Right lobe of liver (tissue), 6 donors: ENCODE measurements at regions not wholly inside any gene's neighbourhood (a gene's known extent, or its start where the extent isn't known, plus 50 kb on each side); places are given as distances from the start of the nearest gene placed in this dataset.

Experiments
- ATAC-seq, 4 donors: fragments of 200-7000 bp; cut with Tn5 transposase; one replicate each; pipeline ENCODE4 v1.9.1; 2020; ENCODE audit warnings: mild to moderate bottlenecking in 4 of 4, moderate library complexity in 4 of 4
- DNase-seq, 3 donors: peaks; one replicate each; pipeline ENCODE4 v3.0.0-alpha.2; 2020
- H3K27ac ChIP-seq, 3 donors: fragments of 200-600 bp; one replicate each; pipeline ENCODE4 v1.8.0; 2022
- H3K27me3 ChIP-seq, 2 donors: fragments of 200-600 bp; one replicate each; pipeline ENCODE4 v1.8.0; 2022
- H3K36me3 ChIP-seq, 4 donors: fragments of 200-600 bp; sonication (generic) in 1 of 4; one replicate each; pipeline versions ENCODE4 v1.5.1 to v1.8.0; 2017 to 2022; ENCODE audit warnings: control low read depth in 1 of 4
- H3K4me1 ChIP-seq, 4 donors: fragments of 200-600 bp; sonication (generic) in 1 of 4; one replicate each; pipeline versions ENCODE4 v1.5.1 to v1.8.0; 2017 to 2022; ENCODE audit warnings: control low read depth in 1 of 4
- H3K4me3 ChIP-seq, 3 donors: fragments of 200-600 bp; one replicate each; pipeline ENCODE4 v1.8.0; 2022
- H3K9me3 ChIP-seq, 4 donors: fragments of 200-600 bp; sonication (generic) in 1 of 4; one replicate each; pipeline versions ENCODE4 v1.5.1 to v1.8.0; 2017 to 2022; ENCODE audit warnings: control low read depth in 1 of 4
- CTCF ChIP-seq, 4 donors: fragments of 200-600 bp in 3 of 4; fragments of 450-650 bp in 1 of 4; IDR thresholded peaks; one replicate each; pipeline versions ENCODE4 v1.5.1 to v1.8.0; 2016 to 2022; ENCODE audit warnings: antibody characterized with exemption in 4 of 4, mild to moderate bottlenecking in 2 of 4
- POLR2A ChIP-seq: fragments of 450-650 bp; IDR thresholded peaks from one replicate; pipeline ENCODE4 v1.6.1; 2017; ENCODE audit warnings: antibody characterized with exemption, mild to moderate bottlenecking
- WGBS: methylation state at CpG from one replicate; pipeline ENCODE4 v1.1.6; 2018; ENCODE audit warnings: low coverage, low lambda C conversion rate; ENCODE audit not compliant: insufficient coverage; ENCODE audit errors: missing lambda C conversion rate; 5-methylcytosine and 5-hydroxymethylcytosine counted together
- intact Hi-C, 2 donors: fragments of 100-400 bp; cut with DNase I; formaldehyde crosslinking; loops; one replicate each; pipeline versions ENCODE4 v1.11.2 to v1.14.1; 2022
- donor health status: DM: no; HTN: yes; CAD: no.
- donor health status: DM: no; HTN: no; CAD: no.
- donor health status: DM: no; HTN: no; CAD: no.
- donor health status: DM: no; HTN: yes; CAD: no.
- donor health status: DM: no; HTN: yes; CAD: no.

GRCh38 chr6:78808933-78809332 lies 58.4 kb upstream of the IRAK1BP1 start:
- peaks cover 0 to 8% (median 3%) of the 10 kb centered on the region in 4 donors for H3K4me1 ChIP-seq
- no peak for DNase-seq
- H3K36me3 ChIP-seq = no peaks in the 10 kb centered on the region
- no CpG with 5 or more reads among the region's 5 CpGs for WGBS
- no peaks in the 10 kb centered on the region for H3K9me3 ChIP-seq
- no peak overlapping the region for H3K27ac ChIP-seq
- no peaks in the 10 kb centered on the region for H3K27me3 ChIP-seq
- intact Hi-C loops = no loop called here
- TF ChIP-seq CTCF (IDR thresholded peaks at IDR 0.05) = no peak
- TF ChIP-seq POLR2A = no peak
- ATAC-seq = no peak
- no peak overlapping the region for H3K4me3 ChIP-seq

DNA sequence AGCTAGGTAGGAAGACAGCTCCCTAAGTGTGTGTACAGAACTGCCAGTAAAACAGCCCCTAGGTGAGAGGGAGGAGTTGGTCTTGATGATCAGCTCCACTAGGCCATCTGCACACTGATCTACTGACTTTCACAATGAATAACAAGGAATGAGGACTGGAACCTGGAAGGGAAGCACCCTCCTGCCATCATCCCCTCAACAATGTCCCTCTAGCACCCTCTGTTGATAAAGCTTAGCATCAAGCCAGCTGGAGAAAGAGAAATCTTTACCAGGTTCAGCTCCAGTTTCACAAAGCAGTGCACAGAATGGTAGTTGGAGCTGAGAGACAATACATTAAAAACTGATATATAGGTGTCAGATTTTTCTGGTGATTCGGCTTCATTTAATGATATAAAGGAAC lies 57.2 kb upstream of the IRAK1BP1 start:
- DNase-seq = no peak
- peak overlapping the region in 2 of 3 donors; percentile 22 to 40 for H3K27ac ChIP-seq
- no peaks in the 10 kb centered on the region for H3K36me3 ChIP-seq
- H3K27me3 ChIP-seq = no peaks in the 10 kb centered on the region
- H3K4me3 ChIP-seq = no peak overlapping the region
- peak; percentile 80 to 90 (median 86) for ATAC-seq
- intact Hi-C loops = no loop called here
- TF ChIP-seq CTCF (IDR thresholded peaks at IDR 0.05) (peak; percentile 40 to 50 (median 46)), POLR2A (no peak)
- WGBS = 5% methylated on average over 1 of the region's 1 CpG
- H3K9me3 ChIP-seq = no peaks in the 10 kb centered on the region
- H3K4me1 ChIP-seq = peaks cover 0 to 8% (median 3%) of the 10 kb centered on the region in 4 donors

DNA sequence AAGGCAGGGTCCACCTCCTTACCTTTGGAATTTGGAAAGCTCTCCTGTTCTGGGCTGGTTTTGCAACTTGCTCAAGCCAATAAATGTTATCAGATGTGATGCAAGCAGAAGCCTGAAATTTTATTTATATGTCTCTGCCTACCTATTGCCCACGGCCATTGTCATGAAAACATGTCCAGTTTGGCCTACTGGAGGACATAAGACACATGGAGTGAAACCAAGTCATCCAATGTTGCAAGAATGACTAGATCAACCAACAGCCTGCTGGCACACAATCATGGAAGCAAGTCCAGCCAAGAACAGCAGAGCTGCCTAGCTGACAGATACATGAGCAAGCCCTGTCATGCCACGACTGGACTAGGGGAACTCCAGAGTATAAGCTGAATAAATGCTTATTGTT lies 56.7 kb upstream of the IRAK1BP1 start:
- peak overlapping the region in 1 of 3 donors; percentile 40 for H3K27ac ChIP-seq
- TF ChIP-seq CTCF (IDR thresholded peaks at IDR 0.05) (no peak), POLR2A (no peak)
- H3K4me3 ChIP-seq = no peak overlapping the region
- H3K9me3 ChIP-seq = no peaks in the 10 kb centered on the region
- DNase-seq = peak; percentile 65 to 84 (median 78)
- no peaks in the 10 kb centered on the region for H3K27me3 ChIP-seq
- intact Hi-C loops = no loop called here
- 0% methylated on average over 2 of the region's 2 CpGs for WGBS
- ATAC-seq = peak; percentile 84 to 95 (median 91)
- H3K4me1 ChIP-seq = peaks cover 0 to 8% (median 3%) of the 10 kb centered on the region in 4 donors
- H3K36me3 ChIP-seq = no peaks in the 10 kb centered on the region
